ENCODE measurements at regions not wholly inside any gene's neighbourhood (a gene's known extent, or its start where the extent isn't known, plus 50 kb on each side); places are given as distances from the start of the nearest gene placed in this dataset.

- Histone ChIP-seq H3K9ac (ENCODE audit: low read length) (no peak overlapping the region), H3K36me3 (ENCODE audit: low read depth, low read length) (no peaks in the 10 kb centered on the region), H3K79me2 (ENCODE audit: low read length) (no peaks in the 10 kb centered on the region), H3F3A (ENCODE audit: low read length, unreplicated experiment) (no peaks in the 10 kb centered on the region), H4K20me1 (ENCODE audit: low read length) (no peaks in the 10 kb centered on the region; the same call in 1 of the 2 replicates), H3K4me3 (ENCODE audit: low read length) (no peak overlapping the region), H3K27me3 (ENCODE audit: low read length) (no peaks in the 10 kb centered on the region), H3K9me2 (replicated peaks; ENCODE audit: low read length) (no peaks in the 10 kb centered on the region), H3K4me1 (ENCODE audit: insufficient read depth, low read length) (peaks cover 49% of the 10 kb centered on the region), H3K27ac (ENCODE audit: low read length) (peak overlapping the region; percentile 30), H2AFZ (ENCODE audit: low read length) (no peak overlapping the region), H3K9me3 (ENCODE audit: low read length) (no peaks in the 10 kb centered on the region), H3K4me2 (ENCODE audit: low read length) (peak overlapping the region; percentile 52)
- TF ChIP-seq, protein P1, sequence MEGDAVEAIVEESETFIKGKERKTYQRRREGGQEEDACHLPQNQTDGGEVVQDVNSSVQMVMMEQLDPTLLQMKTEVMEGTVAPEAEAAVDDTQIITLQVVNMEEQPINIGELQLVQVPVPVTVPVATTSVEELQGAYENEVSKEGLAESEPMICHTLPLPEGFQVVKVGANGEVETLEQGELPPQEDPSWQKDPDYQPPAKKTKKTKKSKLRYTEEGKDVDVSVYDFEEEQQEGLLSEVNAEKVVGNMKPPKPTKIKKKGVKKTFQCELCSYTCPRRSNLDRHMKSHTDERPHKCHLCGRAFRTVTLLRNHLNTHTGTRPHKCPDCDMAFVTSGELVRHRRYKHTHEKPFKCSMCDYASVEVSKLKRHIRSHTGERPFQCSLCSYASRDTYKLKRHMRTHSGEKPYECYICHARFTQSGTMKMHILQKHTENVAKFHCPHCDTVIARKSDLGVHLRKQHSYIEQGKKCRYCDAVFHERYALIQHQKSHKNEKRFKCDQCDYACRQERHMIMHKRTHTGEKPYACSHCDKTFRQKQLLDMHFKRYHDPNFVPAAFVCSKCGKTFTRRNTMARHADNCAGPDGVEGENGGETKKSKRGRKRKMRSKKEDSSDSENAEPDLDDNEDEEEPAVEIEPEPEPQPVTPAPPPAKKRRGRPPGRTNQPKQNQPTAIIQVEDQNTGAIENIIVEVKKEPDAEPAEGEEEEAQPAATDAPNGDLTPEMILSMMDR (conservative IDR thresholded peaks at IDR 0.05; ENCODE audit: low read depth, low read length) = no peak
- TF ChIP-seq EZH2phosphoT487 (IDR thresholded peaks at IDR 0.05; ENCODE audit: borderline replicate concordance, low read length) = no peak
- TF ChIP-seq EZH2 (IDR thresholded peaks at IDR 0.05; ENCODE audit: low read length, unreplicated experiment) = no peak
- BruUV-seq (replicated peaks) = no TSS peak
- ChIA-PET CTCF (no interaction called here), POLR2A (ENCODE audit: unreplicated experiment) (interaction anchor here (0.8 kb wide), 1 partner anchor 606 kb away, joined by 5 read pairs; no protein-coding TSS in a partner anchor)
- DNase-seq (peak; percentile 97), ATAC-seq (peak; percentile 53)
- intact Hi-C loops (cut with micrococcal nuclease) = no loop called here
Measured at GRCh38 chr17:73798111-73798748, 154.0 kb upstream of the SDK2 start.

- TF ChIP-seq, protein P1 (conservative IDR thresholded peaks at IDR 0.05; ENCODE audit: low read depth, low read length) = no peak
- TF ChIP-seq EZH2phosphoT487 (IDR thresholded peaks at IDR 0.05; ENCODE audit: borderline replicate concordance, low read length) = no peak
- TF ChIP-seq EZH2 (IDR thresholded peaks at IDR 0.05; ENCODE audit: low read length, unreplicated experiment) = no peak
- no peak overlapping the region; the same call in 1 of the 2 replicates for H3K4me2 ChIP-seq (ENCODE audit: low read length)
- H3K36me3 ChIP-seq (ENCODE audit: low read depth, low read length) = no peaks in the 10 kb centered on the region
- no peaks in the 10 kb centered on the region for H3K9me3 ChIP-seq (ENCODE audit: low read length)
- no TSS peak for BruUV-seq (replicated peaks)
- DNase-seq (no peak), ATAC-seq (no peak)
- no peaks in the 10 kb centered on the region for H3K9me2 ChIP-seq (replicated peaks; ENCODE audit: low read length)
- H4K20me1 ChIP-seq (ENCODE audit: low read length) = no peaks in the 10 kb centered on the region; the same call in 1 of the 2 replicates
- intact Hi-C loops (cut with micrococcal nuclease) = no loop called here
- H3K9ac ChIP-seq (ENCODE audit: low read length) = no peak overlapping the region
- no peak overlapping the region for H2AFZ ChIP-seq (ENCODE audit: low read length)
- no peaks in the 10 kb centered on the region for H3K79me2 ChIP-seq (ENCODE audit: low read length)
- H3K4me1 ChIP-seq (ENCODE audit: insufficient read depth, low read length) = peaks cover 49% of the 10 kb centered on the region
- no peaks in the 10 kb centered on the region for H3F3A ChIP-seq (ENCODE audit: low read length, unreplicated experiment)
- POLR2A ChIA-PET (ENCODE audit: unreplicated experiment) = no interaction called here
- H3K27me3 ChIP-seq (ENCODE audit: low read length) = no peaks in the 10 kb centered on the region
- CTCF ChIA-PET = no interaction called here
- H3K27ac ChIP-seq (ENCODE audit: low read length) = no peak overlapping the region
- no peak overlapping the region for H3K4me3 ChIP-seq (ENCODE audit: low read length)
Measured at GRCh38 chr17:73799096-73799495, 154.9 kb upstream of the SDK2 start.

Measured in PC-3 (cell line).